ENCODE measurements at regions not wholly inside any gene's neighbourhood (a gene's known extent, or its start where the extent isn't known, plus 50 kb on each side); places are given as distances from the start of the nearest gene placed in this dataset.

GRCh38 chr15:69887553-69887952 lies 210.2 kb downstream of the TLE3 start:
- Histone ChIP-seq H3K4me1 (ENCODE audit: control insufficient read depth, low read length) (peaks cover 34% of the 10 kb centered on the region), H3K9me2 (replicated peaks; ENCODE audit: control insufficient read depth, low read length) (no peaks in the 10 kb centered on the region), H3K36me3 (ENCODE audit: control insufficient read depth, low read length) (no peaks in the 10 kb centered on the region), H4K20me1 (ENCODE audit: control insufficient read depth, insufficient read depth, low read depth, low read length) (no peaks in the 10 kb centered on the region), H3K79me2 (ENCODE audit: control insufficient read depth, low read length) (no peaks in the 10 kb centered on the region), H3K4me3 (ENCODE audit: low read length) (no peak overlapping the region), H3K4me2 (ENCODE audit: low read length) (no peak overlapping the region), H3F3A (ENCODE audit: control insufficient read depth, insufficient read depth) (peaks cover 3% of the 10 kb centered on the region), H3K27ac (ENCODE audit: low read depth, low read length) (no peak overlapping the region), H3K27me3 (ENCODE audit: control insufficient read depth, low read length) (no peaks in the 10 kb centered on the region), H3K9me3 (ENCODE audit: control insufficient read depth, insufficient read depth, low read length) (no peaks in the 10 kb centered on the region)
- TF ChIP-seq EZH2phosphoT487 (IDR thresholded peaks at IDR 0.05; ENCODE audit: borderline replicate concordance, low read length) (no peak), CTCF (IDR thresholded peaks at IDR 0.05; ENCODE audit: low read depth, low read length, poor library complexity, severe bottlenecking) (no peak)

GRCh38 chr15:69888406-69888805 lies 209.3 kb downstream of the TLE3 start:
- no peaks in the 10 kb centered on the region for H3K9me2 ChIP-seq (replicated peaks; ENCODE audit: control insufficient read depth, low read length)
- no peak for TF ChIP-seq EZH2phosphoT487 (IDR thresholded peaks at IDR 0.05; ENCODE audit: borderline replicate concordance, low read length)
- TF ChIP-seq CTCF (IDR thresholded peaks at IDR 0.05; ENCODE audit: low read depth, low read length, poor library complexity, severe bottlenecking) = no peak
- H3K79me2 ChIP-seq (ENCODE audit: control insufficient read depth, low read length) = no peaks in the 10 kb centered on the region
- H3K27ac ChIP-seq (ENCODE audit: low read depth, low read length) = no peak overlapping the region
- H3K4me2 ChIP-seq (ENCODE audit: low read length) = no peak overlapping the region
- H3K4me3 ChIP-seq (ENCODE audit: low read length) = no peak overlapping the region
- H3K27me3 ChIP-seq (ENCODE audit: control insufficient read depth, low read length) = no peaks in the 10 kb centered on the region
- H4K20me1 ChIP-seq (ENCODE audit: control insufficient read depth, insufficient read depth, low read depth, low read length) = no peaks in the 10 kb centered on the region
- no peaks in the 10 kb centered on the region for H3K9me3 ChIP-seq (ENCODE audit: control insufficient read depth, insufficient read depth, low read length)
- H3K4me1 ChIP-seq (ENCODE audit: control insufficient read depth, low read length) = peaks cover 29% of the 10 kb centered on the region
- no peaks in the 10 kb centered on the region for H3K36me3 ChIP-seq (ENCODE audit: control insufficient read depth, low read length)
- H3F3A ChIP-seq (ENCODE audit: control insufficient read depth, insufficient read depth) = no peaks in the 10 kb centered on the region

- Histone ChIP-seq H3K4me1 (ENCODE audit: control insufficient read depth, low read length) (peaks cover 28% of the 10 kb centered on the region), H3K27ac (ENCODE audit: low read depth, low read length) (no peak overlapping the region), H3K36me3 (ENCODE audit: control insufficient read depth, low read length) (no peaks in the 10 kb centered on the region), H3K79me2 (ENCODE audit: control insufficient read depth, low read length) (no peaks in the 10 kb centered on the region), H3K4me2 (ENCODE audit: low read length) (no peak overlapping the region), H3K27me3 (ENCODE audit: control insufficient read depth, low read length) (no peaks in the 10 kb centered on the region), H3K9me3 (ENCODE audit: control insufficient read depth, insufficient read depth, low read length) (no peaks in the 10 kb centered on the region), H3K4me3 (ENCODE audit: low read length) (no peak overlapping the region), H4K20me1 (ENCODE audit: control insufficient read depth, insufficient read depth, low read depth, low read length) (no peaks in the 10 kb centered on the region), H3F3A (ENCODE audit: control insufficient read depth, insufficient read depth) (no peaks in the 10 kb centered on the region), H3K9me2 (replicated peaks; ENCODE audit: control insufficient read depth, low read length) (no peaks in the 10 kb centered on the region)
- no peak for TF ChIP-seq EZH2phosphoT487 (IDR thresholded peaks at IDR 0.05; ENCODE audit: borderline replicate concordance, low read length)
- no peak for TF ChIP-seq CTCF (IDR thresholded peaks at IDR 0.05; ENCODE audit: low read depth, low read length, poor library complexity, severe bottlenecking)
Measured at GRCh38 chr15:69891070-69891536, 206.6 kb downstream of the TLE3 start.

Data from DOHH2 (cell line).